Tibial nerve (tissue), 3 donors: ENCODE measurements at regions not wholly inside any gene's neighbourhood (a gene's known extent, or its start where the extent isn't known, plus 50 kb on each side); places are given as distances from the start of the nearest gene placed in this dataset.

Experiments used
- POLR2A ChIP-seq, 2 donors: fragments of 450-650 bp; IDR thresholded peaks; one replicate each; pipeline ENCODE4 v1.6.1; 2017; ENCODE audit warnings: antibody characterized with exemption in 2 of 2, mild to moderate bottlenecking in 2 of 2, moderate library complexity in 2 of 2
- TF ChIP-seq, protein P1 (sequence below), 5 experiments: fragments of 200-600 bp in 3 of 5; fragments of 450-650 bp in 2 of 5; sonication (generic) in 3 of 5; IDR thresholded peaks; one replicate each; pipeline ENCODE4 v1.5.1; 2016 to 2019; ENCODE audit warnings: antibody characterized with exemption in 5 of 5, mild to moderate bottlenecking in 3 of 5, moderate library complexity in 2 of 5

- TF ChIP-seq, protein P1, sequence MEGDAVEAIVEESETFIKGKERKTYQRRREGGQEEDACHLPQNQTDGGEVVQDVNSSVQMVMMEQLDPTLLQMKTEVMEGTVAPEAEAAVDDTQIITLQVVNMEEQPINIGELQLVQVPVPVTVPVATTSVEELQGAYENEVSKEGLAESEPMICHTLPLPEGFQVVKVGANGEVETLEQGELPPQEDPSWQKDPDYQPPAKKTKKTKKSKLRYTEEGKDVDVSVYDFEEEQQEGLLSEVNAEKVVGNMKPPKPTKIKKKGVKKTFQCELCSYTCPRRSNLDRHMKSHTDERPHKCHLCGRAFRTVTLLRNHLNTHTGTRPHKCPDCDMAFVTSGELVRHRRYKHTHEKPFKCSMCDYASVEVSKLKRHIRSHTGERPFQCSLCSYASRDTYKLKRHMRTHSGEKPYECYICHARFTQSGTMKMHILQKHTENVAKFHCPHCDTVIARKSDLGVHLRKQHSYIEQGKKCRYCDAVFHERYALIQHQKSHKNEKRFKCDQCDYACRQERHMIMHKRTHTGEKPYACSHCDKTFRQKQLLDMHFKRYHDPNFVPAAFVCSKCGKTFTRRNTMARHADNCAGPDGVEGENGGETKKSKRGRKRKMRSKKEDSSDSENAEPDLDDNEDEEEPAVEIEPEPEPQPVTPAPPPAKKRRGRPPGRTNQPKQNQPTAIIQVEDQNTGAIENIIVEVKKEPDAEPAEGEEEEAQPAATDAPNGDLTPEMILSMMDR (IDR thresholded peaks at IDR 0.05), result no peak
- no peak for TF ChIP-seq POLR2A (IDR thresholded peaks at IDR 0.05)
Measured at GRCh38 chr14:75373133-75373532, 54.7 kb upstream of the JDP2 start.
